ENCODE measurements at regions not wholly inside any gene's neighbourhood (a gene's known extent, or its start where the extent isn't known, plus 50 kb on each side); places are given as distances from the start of the nearest gene placed in this dataset.
"Not testable (repeated sequence)": the region's sequence is repeated elsewhere in the genome, so short reads cannot be mapped to it uniquely, and the experiment has no call there.

GRCh38 chr7:98736461-98736860 is 119.4 kb downstream of the NPTX2 start:
- TF ChIP-seq EZH2phosphoT487 (IDR thresholded peaks at IDR 0.05; ENCODE audit: low read depth); CTCF (IDR thresholded peaks at IDR 0.05; ENCODE audit: low read depth, low read length): not testable (repeated sequence)
